ENCODE measurements at regions not wholly inside any gene's neighbourhood (a gene's known extent, or its start where the extent isn't known, plus 50 kb on each side); places are given as distances from the start of the nearest gene placed in this dataset.

- H3K27ac ChIP-seq, result no peak overlapping the region
- TF ChIP-seq ZFX (IDR thresholded peaks at IDR 0.05; ENCODE audit: borderline replicate concordance), result no peak
- TF ChIP-seq, protein P1, sequence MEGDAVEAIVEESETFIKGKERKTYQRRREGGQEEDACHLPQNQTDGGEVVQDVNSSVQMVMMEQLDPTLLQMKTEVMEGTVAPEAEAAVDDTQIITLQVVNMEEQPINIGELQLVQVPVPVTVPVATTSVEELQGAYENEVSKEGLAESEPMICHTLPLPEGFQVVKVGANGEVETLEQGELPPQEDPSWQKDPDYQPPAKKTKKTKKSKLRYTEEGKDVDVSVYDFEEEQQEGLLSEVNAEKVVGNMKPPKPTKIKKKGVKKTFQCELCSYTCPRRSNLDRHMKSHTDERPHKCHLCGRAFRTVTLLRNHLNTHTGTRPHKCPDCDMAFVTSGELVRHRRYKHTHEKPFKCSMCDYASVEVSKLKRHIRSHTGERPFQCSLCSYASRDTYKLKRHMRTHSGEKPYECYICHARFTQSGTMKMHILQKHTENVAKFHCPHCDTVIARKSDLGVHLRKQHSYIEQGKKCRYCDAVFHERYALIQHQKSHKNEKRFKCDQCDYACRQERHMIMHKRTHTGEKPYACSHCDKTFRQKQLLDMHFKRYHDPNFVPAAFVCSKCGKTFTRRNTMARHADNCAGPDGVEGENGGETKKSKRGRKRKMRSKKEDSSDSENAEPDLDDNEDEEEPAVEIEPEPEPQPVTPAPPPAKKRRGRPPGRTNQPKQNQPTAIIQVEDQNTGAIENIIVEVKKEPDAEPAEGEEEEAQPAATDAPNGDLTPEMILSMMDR (IDR thresholded peaks at IDR 0.05), result no peak
Observed at GRCh38 chr12:34598851-34599529, 576.7 kb downstream of the ALG10 start.

GRCh38 chr12:34599530-34600513, 577.5 kb downstream of the ALG10 start:
- H3K27ac ChIP-seq, result no peak overlapping the region
- TF ChIP-seq ZFX (IDR thresholded peaks at IDR 0.05; ENCODE audit: borderline replicate concordance), result no peak
- TF ChIP-seq, protein P1 (IDR thresholded peaks at IDR 0.05), result no peak

GRCh38 chr12:34600592-34601462, 578.5 kb downstream of the ALG10 start:
- no peak for TF ChIP-seq ZFX (IDR thresholded peaks at IDR 0.05; ENCODE audit: borderline replicate concordance)
- TF ChIP-seq, protein P1 (IDR thresholded peaks at IDR 0.05), result no peak
- no peak overlapping the region for H3K27ac ChIP-seq

- no peak overlapping the region for H3K27ac ChIP-seq
- TF ChIP-seq, protein P1 (IDR thresholded peaks at IDR 0.05), result no peak
- no peak for TF ChIP-seq ZFX (IDR thresholded peaks at IDR 0.05; ENCODE audit: borderline replicate concordance)
Observed at GRCh38 chr12:34601689-34602088, 579.4 kb downstream of the ALG10 start.

- H3K27ac ChIP-seq, result no peak overlapping the region
Observed at GRCh38 chr12:34602213-34602940, 580.1 kb downstream of the ALG10 start.

More at GRCh38 chr12:34602213-34602940, 580.1 kb downstream of the ALG10 start:
- TF ChIP-seq, protein P1 (IDR thresholded peaks at IDR 0.05), result no peak
- no peak for TF ChIP-seq ZFX (IDR thresholded peaks at IDR 0.05; ENCODE audit: borderline replicate concordance)
